ENCODE measurements at regions not wholly inside any gene's neighbourhood (a gene's known extent, or its start where the extent isn't known, plus 50 kb on each side); places are given as distances from the start of the nearest gene placed in this dataset.

GRCh38 chrX:67289055-67289499 lies 254.7 kb upstream of the AR start:
- TF ChIP-seq POLR2A (IDR thresholded peaks at IDR 0.05; ENCODE audit: low read length) (no peak), RCOR1 (IDR thresholded peaks at IDR 0.05; ENCODE audit: low read depth, low read length) (no peak)
